ENCODE measurements at regions not wholly inside any gene's neighbourhood (a gene's known extent, or its start where the extent isn't known, plus 50 kb on each side); places are given as distances from the start of the nearest gene placed in this dataset.

- POLR2A ChIA-PET (ENCODE audit: partially characterized antibody): no interaction called here
- 91% methylated on average over 5 of the region's 5 CpGs; no CpG with 5 or more reads in 1 of the 2 experiments for WGBS, 2 experiments (ENCODE audit: extremely low coverage in 1 of 2, insufficient coverage in 1 of 2, insufficient read length in 1 of 2, insufficient replicate concordance in 2 of 2, low coverage in 1 of 2, low lambda C conversion rate in 2 of 2, missing lambda C conversion rate in 1 of 2)
- H3K4ac ChIP-seq (replicated peaks; ENCODE audit: insufficient read length, low read depth, low read length): no peak overlapping the region
- TF ChIP-seq CHD7 (IDR thresholded peaks at IDR 0.05; ENCODE audit: insufficient replicate concordance, low read length): no peak
These were observed 125.3 kb upstream of the PROKR2 start for GRCh38 chr20:5442101-5442500.

More at GRCh38 chr20:5442101-5442500, 125.3 kb upstream of the PROKR2 start:
- no peaks in the 10 kb centered on the region for H3K36me3 ChIP-seq (ENCODE audit: control insufficient read depth in 2 of 4, insufficient read depth in 4 of 4, low read length in 3 of 4)
- no peak overlapping the region for H4K8ac ChIP-seq (ENCODE audit: extremely low read depth, insufficient read depth, low read length)
- no peak overlapping the region for H3K4me3 ChIP-seq (ENCODE audit: extremely low read depth in 1 of 4, insufficient read depth in 2 of 4, low read depth in 3 of 4, low read length in 4 of 4)
- no peaks in the 10 kb centered on the region for H4K20me1 ChIP-seq (replicated peaks in 1 of 2; ENCODE audit: control insufficient read depth in 1 of 2, insufficient read depth in 2 of 2, low read length in 2 of 2)
- no peaks in the 10 kb centered on the region for H3K4me1 ChIP-seq (replicated peaks in 1 of 4; ENCODE audit: control insufficient read depth in 3 of 4, insufficient read depth in 4 of 4, low read length in 3 of 4)
- no peaks in the 10 kb centered on the region for H3K23me2 ChIP-seq (ENCODE audit: low read depth, low read length)
- no peak overlapping the region for H3K14ac ChIP-seq (ENCODE audit: insufficient read length)
- H3K27me3 ChIP-seq (replicated peaks in 1 of 4; ENCODE audit: control insufficient read depth in 3 of 4, extremely low read depth in 1 of 4, insufficient read depth in 3 of 4, low read length in 3 of 4): no peaks in the 10 kb centered on the region
- no peaks in the 10 kb centered on the region for H3K79me1 ChIP-seq (ENCODE audit: low read depth, low read length)
- no peak overlapping the region for H2BK12ac ChIP-seq (ENCODE audit: low read depth, low read length)
- FAIRE-seq: no peak
- CTCF ChIA-PET (ENCODE audit: partially characterized antibody): interaction anchor here (1.0 to 1.6 kb wide), 2 partner anchors 11 to 237 kb away, joined by 3 read pairs; no protein-coding TSS in a partner anchor
- H3K23ac ChIP-seq (ENCODE audit: insufficient read length): no peak overlapping the region
- H4K91ac ChIP-seq (replicated peaks; ENCODE audit: insufficient read length, low read length): no peak overlapping the region
- no peak overlapping the region for H2AK5ac ChIP-seq (ENCODE audit: low read depth, low read length)
- H2BK20ac ChIP-seq (ENCODE audit: low read length): no peak overlapping the region
- no peak overlapping the region for H3K27ac ChIP-seq (ENCODE audit: low read depth, low read length)
- no peak overlapping the region for H2BK5ac ChIP-seq (ENCODE audit: low read depth, low read length)
- no peak overlapping the region for H3K9ac ChIP-seq (replicated peaks in 1 of 4; ENCODE audit: extremely low read depth in 1 of 4, low read depth in 3 of 4, low read length in 3 of 4)
- H3K4me2 ChIP-seq (ENCODE audit: insufficient read depth in 1 of 2, low read depth in 2 of 2, low read length in 2 of 2): no peak overlapping the region
- H3K9me3 ChIP-seq (ENCODE audit: insufficient read depth in 2 of 2, low read depth in 1 of 2, low read length in 1 of 2): no peaks in the 10 kb centered on the region
- H3K18ac ChIP-seq (ENCODE audit: extremely low read depth, low read length): no peak overlapping the region
- H3K79me2 ChIP-seq (ENCODE audit: control insufficient read depth in 1 of 2, insufficient read depth in 2 of 2, low read length in 2 of 2): no peaks in the 10 kb centered on the region
- no peak overlapping the region for H4K5ac ChIP-seq (ENCODE audit: insufficient read length, low read depth, low read length)
- no peak overlapping the region for H2BK120ac ChIP-seq (replicated peaks; ENCODE audit: low read depth, low read length)
- no peak for DNase-seq (ENCODE audit: low read depth in 1 of 2, low spot score in 2 of 2)
- no peak overlapping the region for H2BK15ac ChIP-seq (ENCODE audit: low read length)
- H3K56ac ChIP-seq (replicated peaks; ENCODE audit: insufficient read length, low read depth, low read length): no peak overlapping the region
- no peak overlapping the region for H2AFZ ChIP-seq (ENCODE audit: low read length)
